WTC11 (cell line): ENCODE measurements at regions not wholly inside any gene's neighbourhood (a gene's known extent, or its start where the extent isn't known, plus 50 kb on each side); places are given as distances from the start of the nearest gene placed in this dataset.

Experiments used
- CBFB ChIP-seq: sonication (generic); formaldehyde crosslinking; IDR thresholded peaks from 2 replicates; pipeline ENCODE4 v1.8.1; 2022; ENCODE audit warnings: mild to moderate bottlenecking, low read depth, missing genetic modification reagents
- CTCF ChIP-seq: fragments of 200-600 bp; IDR thresholded peaks from 2 replicates; pipeline ENCODE4 v1.8.0; 2022; ENCODE audit warnings: antibody characterized with exemption
- MAX ChIP-seq: sonication (generic); formaldehyde crosslinking; IDR thresholded peaks from 2 replicates; pipeline ENCODE4 v1.8.0; 2022; ENCODE audit warnings: mild to moderate bottlenecking, missing genetic modification reagents
- NR3C1 ChIP-seq: sonication (generic); formaldehyde crosslinking; conservative IDR thresholded peaks from 2 replicates; pipeline ENCODE4 v1.8.1; 2023; ENCODE audit warnings: low read depth, mild to moderate bottlenecking, missing genetic modification reagents
- ZNF121 ChIP-seq: sonication (generic); formaldehyde crosslinking; IDR thresholded peaks from 2 replicates; pipeline ENCODE4 v1.8.0; 2023; ENCODE audit warnings: missing genetic modification reagents

- no peak for TF ChIP-seq CBFB (CRISPR knock-in tag)
- no peak for TF ChIP-seq MAX (CRISPR knock-in tag)
- no peak for TF ChIP-seq CTCF
- no peak for TF ChIP-seq NR3C1
- TF ChIP-seq ZNF121 (CRISPR knock-in tag) = no peak
Measured at GRCh38 chr12:98371419-98371818, 144.0 kb upstream of the TMPO start.
